ENCODE measurements at regions not wholly inside any gene's neighbourhood (a gene's known extent, or its start where the extent isn't known, plus 50 kb on each side); places are given as distances from the start of the nearest gene placed in this dataset.

DNA sequence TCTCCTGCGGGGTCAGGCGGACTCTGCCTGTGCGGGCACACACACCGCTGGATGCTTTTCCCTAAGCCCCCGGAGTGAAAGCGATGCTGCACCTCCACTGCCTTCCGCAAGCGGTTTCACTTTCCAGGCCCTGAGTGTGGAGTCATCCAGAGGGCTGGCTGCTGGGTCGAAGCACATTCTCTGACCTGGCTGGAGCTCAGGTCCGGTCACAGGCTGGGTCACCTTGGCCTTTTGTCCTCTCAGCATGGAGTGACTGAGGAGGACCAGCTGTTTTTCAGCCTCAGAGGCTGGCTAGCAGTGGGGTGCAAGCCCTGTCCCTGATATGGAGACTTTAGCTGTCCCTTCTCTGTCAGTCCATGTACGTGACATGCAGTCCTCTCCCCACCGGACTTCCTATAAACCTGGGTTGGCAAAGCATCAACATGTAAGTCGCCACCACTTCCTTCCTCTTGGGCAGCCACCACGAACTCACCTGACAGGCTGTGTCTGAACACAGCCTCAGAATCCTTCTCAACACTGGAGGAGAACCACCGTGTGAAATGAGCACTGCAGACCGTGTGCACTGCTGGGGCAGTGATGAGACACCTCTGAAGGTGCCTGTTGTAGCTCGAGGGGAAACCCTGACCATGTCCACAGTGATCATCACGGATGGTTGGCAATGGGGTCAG, 51.3 kb downstream of the GADD45G start:
- peaks cover 1% of the 10 kb centered on the region for H3K27me3 ChIP-seq (ENCODE audit: control insufficient read depth, insufficient read depth, low read length)
- no peaks in the 10 kb centered on the region for H3K36me3 ChIP-seq (replicated peaks; ENCODE audit: control insufficient read depth, insufficient read depth, low read length)
- no peak overlapping the region for H3K4me3 ChIP-seq (ENCODE audit: insufficient read depth, low read depth, low read length)
- no peak for DNase-seq

- H3K4me3 ChIP-seq (ENCODE audit: insufficient read depth, low read depth, low read length): no peak overlapping the region
- peaks cover 1% of the 10 kb centered on the region for H3K27me3 ChIP-seq (ENCODE audit: control insufficient read depth, insufficient read depth, low read length)
- H3K36me3 ChIP-seq (replicated peaks; ENCODE audit: control insufficient read depth, insufficient read depth, low read length): no peaks in the 10 kb centered on the region
- DNase-seq: no peak
These were observed 52.5 kb downstream of the GADD45G start for GRCh38 chr9:89657295-89657694.

DNA sequence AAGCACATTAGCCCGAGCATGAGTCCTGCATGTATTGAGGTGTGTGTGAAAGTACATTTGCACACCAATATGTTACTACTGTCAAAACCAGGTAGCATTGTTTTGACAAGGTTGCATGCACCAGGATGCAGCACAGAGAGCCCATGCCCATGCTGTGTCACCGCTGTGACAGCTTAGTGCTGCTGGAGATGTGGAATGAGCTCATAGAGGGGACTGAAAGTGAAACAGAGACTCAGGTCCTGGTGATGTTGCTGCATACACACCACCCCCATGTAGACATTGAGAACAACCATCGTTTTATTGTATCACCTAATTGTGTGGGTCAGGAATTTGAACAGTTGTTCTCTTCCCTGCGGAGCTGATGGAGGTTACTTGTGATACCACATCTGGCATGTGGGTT, 53.0 kb downstream of the GADD45G start:
- DNase-seq: no peak
- Histone ChIP-seq H3K27me3 (ENCODE audit: control insufficient read depth, insufficient read depth, low read length) (peaks cover 1% of the 10 kb centered on the region), H3K4me3 (ENCODE audit: insufficient read depth, low read depth, low read length) (no peak overlapping the region), H3K36me3 (replicated peaks; ENCODE audit: control insufficient read depth, insufficient read depth, low read length) (no peaks in the 10 kb centered on the region)

DNA sequence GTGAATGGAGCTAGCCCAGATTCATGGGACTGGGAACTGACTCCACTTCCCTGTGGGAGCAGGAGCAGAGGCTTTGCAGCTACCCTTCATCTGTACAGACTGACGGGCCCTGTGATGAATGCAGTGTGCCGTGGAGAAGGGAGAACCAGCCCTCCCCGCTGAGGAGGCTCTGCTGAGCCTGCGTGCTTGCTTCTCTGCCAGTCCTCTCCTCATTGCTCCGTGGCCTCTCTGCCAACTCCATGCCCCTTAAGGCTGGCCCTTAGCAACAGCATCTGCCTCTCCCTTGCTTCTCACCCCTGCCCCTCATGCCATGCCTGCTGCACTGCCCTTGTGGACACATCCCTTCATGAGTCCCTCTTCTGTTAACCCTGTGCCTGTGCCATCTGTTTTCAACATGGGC, 53.6 kb downstream of the GADD45G start:
- DNase-seq: no peak
- no peaks in the 10 kb centered on the region for H3K36me3 ChIP-seq (replicated peaks; ENCODE audit: control insufficient read depth, insufficient read depth, low read length)
- peaks cover 1% of the 10 kb centered on the region for H3K27me3 ChIP-seq (ENCODE audit: control insufficient read depth, insufficient read depth, low read length)
- no peak overlapping the region for H3K4me3 ChIP-seq (ENCODE audit: insufficient read depth, low read depth, low read length)

- Histone ChIP-seq H3K36me3 (replicated peaks; ENCODE audit: control insufficient read depth, insufficient read depth, low read length) (no peaks in the 10 kb centered on the region), H3K27me3 (ENCODE audit: control insufficient read depth, insufficient read depth, low read length) (peaks cover 1% of the 10 kb centered on the region), H3K4me3 (ENCODE audit: insufficient read depth, low read depth, low read length) (no peak overlapping the region)
- no peak for DNase-seq
These were observed 54.1 kb downstream of the GADD45G start for GRCh38 chr9:89658931-89659330.

- H3K4me3 ChIP-seq (ENCODE audit: insufficient read depth, low read depth, low read length): no peak overlapping the region
- peaks cover 1% of the 10 kb centered on the region for H3K27me3 ChIP-seq (ENCODE audit: control insufficient read depth, insufficient read depth, low read length)
- no peaks in the 10 kb centered on the region for H3K36me3 ChIP-seq (replicated peaks; ENCODE audit: control insufficient read depth, insufficient read depth, low read length)
- DNase-seq: no peak
These were observed 54.7 kb downstream of the GADD45G start for GRCh38 chr9:89659473-89659872.

DNA sequence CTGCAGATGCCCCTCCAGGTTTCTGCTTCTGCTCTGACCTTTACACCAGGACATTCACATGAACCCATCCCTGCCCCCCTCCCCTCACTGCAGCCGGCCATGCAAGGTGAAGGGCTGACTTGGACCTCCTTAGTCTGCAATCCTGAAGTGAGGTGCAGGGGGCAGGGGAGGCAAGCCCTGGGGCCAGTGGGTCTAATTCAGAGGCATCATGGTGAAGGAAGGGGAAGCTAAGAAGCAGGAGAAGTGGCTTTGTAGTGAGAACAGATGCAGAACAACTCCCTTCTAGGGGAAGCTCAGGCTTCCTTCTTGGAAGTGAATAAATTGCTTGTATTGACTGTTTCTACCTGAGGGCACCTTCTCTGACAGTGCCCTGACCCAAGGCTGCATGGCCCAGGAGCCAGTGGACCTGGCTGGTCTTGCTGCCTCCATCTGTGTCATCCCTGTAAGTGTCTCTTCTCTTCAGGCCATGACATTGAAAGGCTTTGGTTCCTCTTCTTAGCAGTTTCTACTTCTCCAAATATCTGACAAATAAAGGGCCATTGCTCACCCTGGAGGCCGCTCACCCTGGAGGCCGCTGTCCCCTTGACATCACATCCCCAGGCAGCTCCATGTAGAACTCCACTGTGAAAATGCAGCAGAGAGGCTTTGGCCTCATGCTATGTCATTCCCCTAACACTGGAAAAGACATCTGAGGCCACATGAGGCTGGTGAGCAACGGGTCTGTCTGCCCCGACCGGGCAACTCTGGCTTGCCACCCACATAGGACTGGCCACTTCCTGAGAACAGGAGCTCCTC, 55.3 kb downstream of the GADD45G start:
- Histone ChIP-seq H3K36me3 (replicated peaks; ENCODE audit: control insufficient read depth, insufficient read depth, low read length) (no peaks in the 10 kb centered on the region), H3K27me3 (ENCODE audit: control insufficient read depth, insufficient read depth, low read length) (peaks cover 1% of the 10 kb centered on the region), H3K4me3 (ENCODE audit: insufficient read depth, low read depth, low read length) (no peak overlapping the region)
- DNase-seq: no peak

- no peak for DNase-seq
- H3K27me3 ChIP-seq (ENCODE audit: control insufficient read depth, insufficient read depth, low read length): no peaks in the 10 kb centered on the region; the same call in 1 of the 2 replicates
- no peak overlapping the region for H3K4me3 ChIP-seq (ENCODE audit: insufficient read depth, low read depth, low read length)
- H3K36me3 ChIP-seq (replicated peaks; ENCODE audit: control insufficient read depth, insufficient read depth, low read length): no peaks in the 10 kb centered on the region
These were observed 56.7 kb downstream of the GADD45G start for GRCh38 chr9:89661391-89661949.

GRCh38 chr9:89661956-89662717, 57.3 kb downstream of the GADD45G start:
- no peaks in the 10 kb centered on the region for H3K36me3 ChIP-seq (replicated peaks; ENCODE audit: control insufficient read depth, insufficient read depth, low read length)
- peak; percentile 98 for DNase-seq
- no peaks in the 10 kb centered on the region; the same call in 1 of the 2 replicates for H3K27me3 ChIP-seq (ENCODE audit: control insufficient read depth, insufficient read depth, low read length)
- H3K4me3 ChIP-seq (ENCODE audit: insufficient read depth, low read depth, low read length): no peak overlapping the region

DNA sequence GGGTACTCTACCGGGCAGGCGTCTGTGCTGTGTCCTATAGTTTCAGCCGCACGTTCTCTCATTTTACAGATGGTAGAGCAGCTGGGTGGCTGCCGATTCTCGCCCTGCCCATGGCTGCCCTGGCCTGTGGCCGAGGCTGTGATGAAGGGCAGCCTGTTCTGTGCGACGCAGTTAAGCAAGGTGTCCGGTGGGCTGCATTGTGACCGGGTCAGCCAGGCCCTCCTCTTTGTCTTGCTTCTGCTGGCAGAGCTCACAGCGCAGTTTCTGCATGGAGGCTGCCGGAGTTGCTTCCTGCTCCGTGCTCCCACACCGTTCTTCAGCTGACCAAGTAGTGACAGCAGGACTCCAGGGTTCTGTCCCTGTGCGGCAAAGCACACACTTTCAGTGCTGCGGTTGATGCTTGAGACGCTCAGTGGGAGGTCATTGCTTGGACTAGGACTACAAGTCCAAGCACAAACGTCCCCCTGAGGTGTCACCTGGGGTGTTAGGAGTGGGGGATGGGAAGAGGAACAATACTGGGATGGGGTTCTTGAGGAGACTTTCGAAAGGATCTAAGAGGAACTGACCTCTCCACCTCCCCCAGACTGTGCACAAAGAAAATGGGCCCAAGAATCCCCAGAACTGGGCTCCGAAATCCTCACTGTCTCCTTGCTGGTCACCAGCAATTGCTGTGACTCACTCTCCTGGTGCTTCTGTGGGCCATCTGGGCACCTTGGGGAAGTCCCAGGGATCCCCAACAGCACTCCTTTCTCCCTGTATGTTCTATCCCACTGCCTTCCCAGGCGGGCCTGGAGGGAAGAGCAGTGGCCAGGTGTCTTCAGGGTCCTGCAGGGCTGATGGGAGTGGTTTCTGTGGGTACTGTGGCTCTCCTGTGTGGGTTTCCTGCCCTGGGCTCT, 58.2 kb downstream of the GADD45G start:
- H3K4me3 ChIP-seq (ENCODE audit: insufficient read depth, low read depth, low read length): no peak overlapping the region
- H3K27me3 ChIP-seq (ENCODE audit: control insufficient read depth, insufficient read depth, low read length): no peaks in the 10 kb centered on the region; the same call in 1 of the 2 replicates
- no peaks in the 10 kb centered on the region for H3K36me3 ChIP-seq (replicated peaks; ENCODE audit: control insufficient read depth, insufficient read depth, low read length)
- DNase-seq: no peak

DNA sequence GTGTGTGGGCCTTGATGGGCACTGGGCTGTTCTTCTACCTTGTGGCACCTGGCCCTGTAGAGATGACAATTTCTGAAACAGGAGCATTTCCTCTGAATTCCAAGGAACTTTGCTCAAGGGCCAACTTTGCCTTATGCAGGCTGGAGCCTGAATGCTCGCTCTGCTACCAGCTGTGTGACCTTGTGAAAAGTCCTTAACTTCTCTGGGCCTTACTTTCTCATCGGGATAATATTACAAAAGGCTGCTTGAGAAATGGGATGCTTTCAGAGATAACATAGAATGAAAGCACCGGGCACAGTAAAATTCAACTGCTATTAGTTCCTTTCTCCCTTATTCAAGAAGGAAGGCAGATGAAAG, 58.8 kb downstream of the GADD45G start:
- Histone ChIP-seq H3K36me3 (replicated peaks; ENCODE audit: control insufficient read depth, insufficient read depth, low read length) (no peaks in the 10 kb centered on the region), H3K4me3 (ENCODE audit: insufficient read depth, low read depth, low read length) (no peak overlapping the region), H3K27me3 (ENCODE audit: control insufficient read depth, insufficient read depth, low read length) (no peaks in the 10 kb centered on the region; the same call in 1 of the 2 replicates)
- DNase-seq: no peak

GRCh38 chr9:89664010-89664409, 59.2 kb downstream of the GADD45G start:
- Histone ChIP-seq H3K36me3 (replicated peaks; ENCODE audit: control insufficient read depth, insufficient read depth, low read length) (no peaks in the 10 kb centered on the region), H3K27me3 (ENCODE audit: control insufficient read depth, insufficient read depth, low read length) (no peaks in the 10 kb centered on the region; the same call in 1 of the 2 replicates), H3K4me3 (ENCODE audit: insufficient read depth, low read depth, low read length) (no peak overlapping the region)
- no peak for DNase-seq

DNA sequence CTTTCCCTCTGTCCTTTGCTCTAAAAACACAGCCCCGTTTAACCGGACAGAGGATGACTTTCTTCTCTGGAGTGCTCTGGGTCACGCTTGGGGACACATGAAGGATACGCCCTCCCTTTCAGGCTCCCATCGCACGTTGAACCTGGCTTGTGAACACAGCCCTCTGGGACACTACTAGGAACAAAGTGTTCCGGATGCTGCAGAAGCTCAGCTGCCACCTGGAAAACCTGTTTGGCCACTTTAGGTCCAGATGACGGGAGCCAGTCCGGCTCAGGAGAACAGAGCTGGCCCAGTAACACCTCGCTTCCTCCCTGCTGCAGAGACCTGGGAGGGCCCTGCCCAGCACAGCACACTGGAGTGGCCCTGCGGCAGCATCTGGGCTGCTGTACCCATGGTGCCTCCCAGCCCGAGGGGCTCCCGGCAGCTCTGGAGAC, 60.1 kb downstream of the GADD45G start:
- Histone ChIP-seq H3K4me3 (ENCODE audit: insufficient read depth, low read depth, low read length) (no peak overlapping the region), H3K27me3 (ENCODE audit: control insufficient read depth, insufficient read depth, low read length) (no peaks in the 10 kb centered on the region; the same call in 1 of the 2 replicates), H3K36me3 (replicated peaks; ENCODE audit: control insufficient read depth, insufficient read depth, low read length) (no peaks in the 10 kb centered on the region)
- DNase-seq: no peak

- Histone ChIP-seq H3K36me3 (replicated peaks; ENCODE audit: control insufficient read depth, insufficient read depth, low read length) (no peaks in the 10 kb centered on the region), H3K27me3 (ENCODE audit: control insufficient read depth, insufficient read depth, low read length) (no peaks in the 10 kb centered on the region), H3K4me3 (ENCODE audit: insufficient read depth, low read depth, low read length) (no peak overlapping the region)
- DNase-seq: no peak
These were observed 61.6 kb downstream of the GADD45G start for GRCh38 chr9:89666364-89666763.
